ENCODE measurements at regions not wholly inside any gene's neighbourhood (a gene's known extent, or its start where the extent isn't known, plus 50 kb on each side); places are given as distances from the start of the nearest gene placed in this dataset.

- no peak overlapping the region for H3K27ac ChIP-seq
- TF ChIP-seq ZFX (IDR thresholded peaks at IDR 0.05) (no peak), CTCF (conservative IDR thresholded peaks at IDR 0.05) (no peak)
Measured at GRCh38 chr7:17719998-17720397, 220.3 kb downstream of the SNX13 start.

- TF ChIP-seq ZFX (IDR thresholded peaks at IDR 0.05) (no peak), CTCF (conservative IDR thresholded peaks at IDR 0.05) (no peak)
- H3K27ac ChIP-seq = no peak overlapping the region
Measured at GRCh38 chr7:17721736-17722285, 218.5 kb downstream of the SNX13 start.

GRCh38 chr7:17722798-17723197, 217.5 kb downstream of the SNX13 start:
- TF ChIP-seq ZFX (IDR thresholded peaks at IDR 0.05) (no peak), CTCF (conservative IDR thresholded peaks at IDR 0.05) (no peak)
- no peak overlapping the region for H3K27ac ChIP-seq

- TF ChIP-seq ZFX (IDR thresholded peaks at IDR 0.05) (no peak), CTCF (conservative IDR thresholded peaks at IDR 0.05) (no peak)
- H3K27ac ChIP-seq = no peak overlapping the region
Measured at GRCh38 chr7:17725821-17726220, 214.5 kb downstream of the SNX13 start.

- no peak overlapping the region for H3K27ac ChIP-seq
- TF ChIP-seq ZFX (IDR thresholded peaks at IDR 0.05) (no peak), CTCF (conservative IDR thresholded peaks at IDR 0.05) (no peak)
Measured at GRCh38 chr7:17732083-17732482, 208.2 kb downstream of the SNX13 start.
